K562 (cell line): ENCODE measurements at regions not wholly inside any gene's neighbourhood (a gene's known extent, or its start where the extent isn't known, plus 50 kb on each side); places are given as distances from the start of the nearest gene placed in this dataset.

Source experiments
- ATAC-seq: fragments of 200-7000 bp; cut with Tn5 transposase; 3 replicates; pipeline ENCODE4 v1.9.1; 2020; ENCODE audit warnings: moderate library complexity
- BruUV-seq: library from RNA; stranded (reverse); fragments of 400-500 nt; replicated peaks from 2 replicates; lab custom pipeline; 2021; lab: Mats Ljungman, UMichigan
- CTCF ChIA-PET: fragments of 300-600 bp; formaldehyde crosslinking; extraction: SDS; loops from one replicate; lab custom pipeline; 2021; ENCODE audit warnings: low intra/inter-chr PET ratio; lab: Yijun Ruan, JAX
- POLR2A ChIA-PET: fragments of 300-600, 350-650 bp; sonication (Branson Sonifier 250); formaldehyde crosslinking; extraction: SDS; loops from one replicate; lab custom pipeline; 2021; ENCODE audit warnings: antibody characterized with exemption, inconsistent platforms; lab: Yijun Ruan, JAX
- DNase-seq, 4 experiments: peaks; one replicate each; pipeline versions ENCODE4 v3.0.0 to v3.0.0-alpha.2; 2011 to 2018; ENCODE audit warnings: low spot score in 3 of 4, mixed read lengths in 3 of 4; ENCODE audit errors: extremely low read depth in 1 of 4
- FAIRE-seq: peaks from 2 replicates; lab custom pipeline; 2011; peaks lifted over from hg19 to GRCh38; lab: Jason Lieb, UNC
- H2AFZ ChIP-seq: 2 replicates; pipeline ENCODE4 v1.6.0; 2011; ENCODE audit warnings: low read depth, low read length, control low read depth, inconsistent platforms
- H3K27ac ChIP-seq: fragments of 200-600 bp; 3 replicates; pipeline ENCODE4 v1.8.0; 2011; ENCODE audit warnings: low read depth, mild to moderate bottlenecking, control low read depth, inconsistent platforms, low read length, moderate library complexity, mixed read lengths; ENCODE audit errors: extremely low read depth
- H3K27me3 ChIP-seq, 2 experiments: fragments of 300-600 bp in 1 of 2; 2 replicates in 1 of 2; 3 replicates in 1 of 2; pipeline versions ENCODE4 v1.6.0 to v1.8.0; 2011; ENCODE audit warnings: inconsistent platforms in 2 of 2, low read length in 2 of 2, mild to moderate bottlenecking in 1 of 2, mixed read lengths in 1 of 2, moderate library complexity in 1 of 2; ENCODE audit not compliant: control insufficient read depth in 2 of 2, insufficient read depth in 2 of 2
- H3K36me3 ChIP-seq: fragments of 300-600 bp; 3 replicates; pipeline ENCODE4 v1.8.0; 2011; ENCODE audit warnings: mild to moderate bottlenecking, low read length, inconsistent platforms; ENCODE audit not compliant: control insufficient read depth, insufficient read depth
- H3K4me1 ChIP-seq, 2 experiments: fragments of 200-600 bp in 1 of 2; replicated peaks in 1 of 2; 2 replicates in 1 of 2; 3 replicates in 1 of 2; pipeline versions ENCODE4 v1.5.1 to v1.8.0; 2011; ENCODE audit warnings: inconsistent platforms in 2 of 2, low read length in 2 of 2, mild to moderate bottlenecking in 1 of 2, mixed read lengths in 1 of 2, moderate library complexity in 1 of 2; ENCODE audit not compliant: control insufficient read depth in 2 of 2, insufficient read depth in 2 of 2
- H3K4me2 ChIP-seq: 2 replicates; pipeline ENCODE4 v1.6.1; 2011; ENCODE audit warnings: low read length, control low read depth, inconsistent platforms, mixed read lengths; ENCODE audit not compliant: insufficient read depth
- H3K4me3 ChIP-seq: fragments of 200-600 bp; sonication (generic), shearing (Covaris generic); 2 replicates; pipeline ENCODE4 v1.5.1; 2016; ENCODE audit warnings: control low read depth, inconsistent platforms
- H3K79me2 ChIP-seq: fragments of 200-600 bp; 3 replicates; pipeline ENCODE4 v1.8.0; 2011; ENCODE audit warnings: low read length, inconsistent platforms; ENCODE audit not compliant: control insufficient read depth, insufficient read depth
- H3K9ac ChIP-seq, 2 experiments: 2 replicates each; pipeline versions ENCODE4 v1.6.0 to v1.6.1; 2011; ENCODE audit warnings: low read depth in 2 of 2, low read length in 2 of 2, control low read depth in 1 of 2, inconsistent platforms in 1 of 2, mild to moderate bottlenecking in 1 of 2, mixed read lengths in 1 of 2; ENCODE audit not compliant: insufficient read depth in 1 of 2
- H3K9me1 ChIP-seq: one replicate; pipeline ENCODE4 v1.6.0; 2011; ENCODE audit warnings: inconsistent platforms, mild to moderate bottlenecking, low read length, moderate library complexity; ENCODE audit not compliant: control insufficient read depth, insufficient read depth
- H3K9me3 ChIP-seq: replicated peaks from 2 replicates; pipeline ENCODE4 v1.5.1; 2011; ENCODE audit warnings: low read depth, low read length, inconsistent platforms; ENCODE audit not compliant: control insufficient read depth, insufficient read depth
- H4K20me1 ChIP-seq: replicated peaks from 2 replicates; pipeline ENCODE4 v1.6.1; 2011; ENCODE audit warnings: low read length, inconsistent platforms, mixed read lengths; ENCODE audit not compliant: control insufficient read depth, insufficient read depth
- MAFK ChIP-seq: IDR thresholded peaks from 2 replicates; pipeline ENCODE4 v1.6.1; 2011; ENCODE audit warnings: low read length, improper control_type of control experiment
- PHF21A ChIP-seq: fragments of 450-650 bp; IDR thresholded peaks from 2 replicates; pipeline ENCODE4 v1.6.1; 2017; ENCODE audit warnings: low read depth, borderline replicate concordance
- ZNF436 ChIP-seq: fragments of 250-450, 450-650 bp; sonication (Bioruptor Pico); formaldehyde crosslinking; IDR thresholded peaks from 2 replicates; pipeline ENCODE4 v1.7.0; 2020; ENCODE audit warnings: mild to moderate bottlenecking
- ZNF77 ChIP-seq: fragments of 250-450 bp; sonication (Bioruptor Pico); IDR thresholded peaks from 2 replicates; pipeline ENCODE4 v1.5.0; 2020
- WGBS: fragments of 100-300 bp; shearing (Covaris generic); methylation state at CpG from one replicate; pipeline ENCODE4 v1.1.6; 2016; ENCODE audit warnings: low coverage, mixed read lengths; ENCODE audit not compliant: insufficient coverage; ENCODE audit errors: missing lambda C conversion rate; 5-methylcytosine and 5-hydroxymethylcytosine counted together
- in situ Hi-C: fragments of 300-500 bp; cut with MboI; formaldehyde crosslinking; loops from 4 replicates; pipeline ENCODE4 v1.15.0; 2018; ENCODE audit warnings: inconsistent platforms, mixed read lengths
- intact Hi-C: fragments of 100-400 bp; cut with micrococcal nuclease; formaldehyde crosslinking; loops from 2 replicates; pipeline ENCODE4 v1.14.2; 2022
- TF ChIP-seq, protein P1 (sequence below), 2 experiments: fragments of 450-650 bp in 1 of 2; sonication (generic) in 1 of 2; formaldehyde crosslinking in 1 of 2; IDR thresholded peaks; 2 replicates each; pipeline versions ENCODE4 v1.7.1 to v1.9.0; 2016 to 2022; ENCODE audit warnings: inconsistent platforms in 1 of 2, mild to moderate bottlenecking in 1 of 2, missing genetic modification reagents in 1 of 2
- TF ChIP-seq, protein P2 (sequence below): sonication (generic); formaldehyde crosslinking; IDR thresholded peaks from 2 replicates; pipeline ENCODE4 v1.8.0; 2022; ENCODE audit warnings: mild to moderate bottlenecking, missing genetic modification reagents

DNA sequence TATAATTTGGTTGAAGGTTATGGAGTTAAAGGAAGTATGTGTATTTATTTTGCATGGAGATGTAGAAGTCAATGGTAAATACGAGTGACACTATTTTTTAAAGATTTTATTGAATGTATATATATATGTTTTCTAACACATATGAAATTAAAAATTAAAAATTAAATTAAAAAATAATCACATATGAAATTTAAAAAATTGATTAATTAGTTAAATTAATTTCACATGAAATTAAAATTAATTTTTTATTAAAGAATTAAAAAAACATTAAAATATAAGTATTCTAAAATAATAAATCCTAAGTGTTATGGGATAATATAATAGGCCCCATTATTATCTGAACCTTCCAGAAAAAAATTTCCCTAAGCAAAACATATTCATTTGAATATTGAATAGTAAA is 1163.5 kb downstream of the ARAP2 start:
- no peak overlapping the region for H3K27ac ChIP-seq
- no peak overlapping the region for H3K4me3 ChIP-seq
- no TSS peak for BruUV-seq
- H3K79me2 ChIP-seq: no peaks in the 10 kb centered on the region
- intact Hi-C loops (no loop called here), in situ Hi-C loops (no loop called here)
- H3K27me3 ChIP-seq: no peaks in the 10 kb centered on the region
- ATAC-seq (no peak), DNase-seq (no peak), FAIRE-seq (no peak)
- H3K4me1 ChIP-seq: no peaks in the 10 kb centered on the region
- no peak overlapping the region for H3K9ac ChIP-seq
- TF ChIP-seq ZNF77 (CRISPR knock-in tag) (no peak), MAFK (no peak), ZNF436 (CRISPR knock-in tag) (no peak), PHF21A (no peak)
- TF ChIP-seq, protein P1, sequence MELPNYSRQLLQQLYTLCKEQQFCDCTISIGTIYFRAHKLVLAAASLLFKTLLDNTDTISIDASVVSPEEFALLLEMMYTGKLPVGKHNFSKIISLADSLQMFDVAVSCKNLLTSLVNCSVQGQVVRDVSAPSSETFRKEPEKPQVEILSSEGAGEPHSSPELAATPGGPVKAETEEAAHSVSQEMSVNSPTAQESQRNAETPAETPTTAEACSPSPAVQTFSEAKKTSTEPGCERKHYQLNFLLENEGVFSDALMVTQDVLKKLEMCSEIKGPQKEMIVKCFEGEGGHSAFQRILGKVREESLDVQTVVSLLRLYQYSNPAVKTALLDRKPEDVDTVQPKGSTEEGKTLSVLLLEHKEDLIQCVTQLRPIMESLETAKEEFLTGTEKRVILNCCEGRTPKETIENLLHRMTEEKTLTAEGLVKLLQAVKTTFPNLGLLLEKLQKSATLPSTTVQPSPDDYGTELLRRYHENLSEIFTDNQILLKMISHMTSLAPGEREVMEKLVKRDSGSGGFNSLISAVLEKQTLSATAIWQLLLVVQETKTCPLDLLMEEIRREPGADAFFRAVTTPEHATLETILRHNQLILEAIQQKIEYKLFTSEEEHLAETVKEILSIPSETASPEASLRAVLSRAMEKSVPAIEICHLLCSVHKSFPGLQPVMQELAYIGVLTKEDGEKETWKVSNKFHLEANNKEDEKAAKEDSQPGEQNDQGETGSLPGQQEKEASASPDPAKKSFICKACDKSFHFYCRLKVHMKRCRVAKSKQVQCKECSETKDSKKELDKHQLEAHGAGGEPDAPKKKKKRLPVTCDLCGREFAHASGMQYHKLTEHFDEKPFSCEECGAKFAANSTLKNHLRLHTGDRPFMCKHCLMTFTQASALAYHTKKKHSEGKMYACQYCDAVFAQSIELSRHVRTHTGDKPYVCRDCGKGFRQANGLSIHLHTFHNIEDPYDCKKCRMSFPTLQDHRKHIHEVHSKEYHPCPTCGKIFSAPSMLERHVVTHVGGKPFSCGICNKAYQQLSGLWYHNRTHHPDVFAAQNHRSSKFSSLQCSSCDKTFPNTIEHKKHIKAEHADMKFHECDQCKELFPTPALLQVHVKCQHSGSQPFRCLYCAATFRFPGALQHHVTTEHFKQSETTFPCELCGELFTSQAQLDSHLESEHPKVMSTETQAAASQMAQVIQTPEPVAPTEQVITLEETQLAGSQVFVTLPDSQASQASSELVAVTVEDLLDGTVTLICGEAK (IDR thresholded peaks at IDR 0.05): no peak
- TF ChIP-seq, protein P1 (CRISPR knock-in tag; IDR thresholded peaks at IDR 0.05): no peak
- TF ChIP-seq, protein P2, sequence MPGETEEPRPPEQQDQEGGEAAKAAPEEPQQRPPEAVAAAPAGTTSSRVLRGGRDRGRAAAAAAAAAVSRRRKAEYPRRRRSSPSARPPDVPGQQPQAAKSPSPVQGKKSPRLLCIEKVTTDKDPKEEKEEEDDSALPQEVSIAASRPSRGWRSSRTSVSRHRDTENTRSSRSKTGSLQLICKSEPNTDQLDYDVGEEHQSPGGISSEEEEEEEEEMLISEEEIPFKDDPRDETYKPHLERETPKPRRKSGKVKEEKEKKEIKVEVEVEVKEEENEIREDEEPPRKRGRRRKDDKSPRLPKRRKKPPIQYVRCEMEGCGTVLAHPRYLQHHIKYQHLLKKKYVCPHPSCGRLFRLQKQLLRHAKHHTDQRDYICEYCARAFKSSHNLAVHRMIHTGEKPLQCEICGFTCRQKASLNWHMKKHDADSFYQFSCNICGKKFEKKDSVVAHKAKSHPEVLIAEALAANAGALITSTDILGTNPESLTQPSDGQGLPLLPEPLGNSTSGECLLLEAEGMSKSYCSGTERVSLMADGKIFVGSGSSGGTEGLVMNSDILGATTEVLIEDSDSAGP (CRISPR knock-in tag): no peak
- no peaks in the 10 kb centered on the region for H3K9me3 ChIP-seq
- no peak overlapping the region for H3K4me2 ChIP-seq
- H3K36me3 ChIP-seq: no peaks in the 10 kb centered on the region
- ChIA-PET CTCF (no interaction called here), POLR2A (no interaction called here)
- no peak overlapping the region for H2AFZ ChIP-seq
- 0% methylated on average over 1 of the region's 1 CpG for whole genome bisulfite sequencing
- H3K9me1 ChIP-seq: no peaks in the 10 kb centered on the region
- H4K20me1 ChIP-seq: no peaks in the 10 kb centered on the region
